Activated CD8-positive, alpha-beta memory T cell treated with anti-CD3 and anti-CD28 coated beads, Interleukin-2, amount 10 ng/mL, durations not matched to agents 7 days and 5 days (primary cell): ENCODE measurements at regions not wholly inside any gene's neighbourhood (a gene's known extent, or its start where the extent isn't known, plus 50 kb on each side); places are given as distances from the start of the nearest gene placed in this dataset.

Experiments
- ATAC-seq: fragments of 150-1000 bp; cut with Tn5 transposase; one replicate; pipeline ENCODE4 v1.10.0; 2021; ENCODE audit warnings: moderate library complexity
- CTCF ChIA-PET: fragments of 350-600 bp; sonication (Branson Sonifier 250); formaldehyde crosslinking; loops from one replicate; lab custom pipeline; 2021; ENCODE audit warnings: antibody characterized with exemption; lab: Charles Lee
- DNase-seq: peaks from one replicate; pipeline ENCODE4 v3.0.0-alpha.2; 2020
- H3K27ac Mint-ChIP-seq: one replicate; pipeline ENCODE4 v1.8.0; 2021; ENCODE audit warnings: mild to moderate bottlenecking, mixed read lengths
- H3K27me3 Mint-ChIP-seq: one replicate; pipeline ENCODE4 v1.8.0; 2021; ENCODE audit warnings: mixed read lengths
- H3K36me3 Mint-ChIP-seq: one replicate; pipeline ENCODE4 v1.8.0; 2021; ENCODE audit warnings: mild to moderate bottlenecking, mixed read lengths
- H3K4me1 Mint-ChIP-seq: one replicate; pipeline ENCODE4 v1.8.0; 2021; ENCODE audit warnings: mixed read lengths
- H3K4me3 Mint-ChIP-seq: one replicate; pipeline ENCODE4 v1.8.0; 2021; ENCODE audit warnings: mild to moderate bottlenecking, moderate library complexity, mixed read lengths
- H3K9me3 Mint-ChIP-seq: one replicate; pipeline ENCODE4 v1.8.0; 2022; ENCODE audit warnings: low read depth, mixed read lengths

- CTCF ChIA-PET: no interaction called here
Observed at GRCh38 chr16:17696616-17697015, 225.9 kb upstream of the XYLT1 start.

GRCh38 chr16:17692484-17692883 lies 221.7 kb upstream of the XYLT1 start:
- Mint-ChIP-seq H3K9me3 (no peaks in the 10 kb centered on the region), H3K27me3 (peaks cover 12% of the 10 kb centered on the region), H3K4me1 (no peaks in the 10 kb centered on the region), H3K4me3 (no peak overlapping the region), H3K27ac (no peak overlapping the region), H3K36me3 (no peaks in the 10 kb centered on the region)
- ATAC-seq (no peak), DNase-seq (no peak)
- CTCF ChIA-PET: no interaction called here

More at GRCh38 chr16:17696616-17697015, 225.9 kb upstream of the XYLT1 start:
- peaks cover 5% of the 10 kb centered on the region for H3K27me3 Mint-ChIP-seq
- DNase-seq (no peak), ATAC-seq (no peak)
- H3K4me1 Mint-ChIP-seq: no peaks in the 10 kb centered on the region
- no peaks in the 10 kb centered on the region for H3K9me3 Mint-ChIP-seq
- no peak overlapping the region for H3K4me3 Mint-ChIP-seq
- no peaks in the 10 kb centered on the region for H3K36me3 Mint-ChIP-seq
- no peak overlapping the region for H3K27ac Mint-ChIP-seq

- no peak overlapping the region for H3K4me3 Mint-ChIP-seq
- CTCF ChIA-PET: no interaction called here
- peaks cover 12% of the 10 kb centered on the region for H3K27me3 Mint-ChIP-seq
- ATAC-seq (no peak), DNase-seq (no peak)
- no peaks in the 10 kb centered on the region for H3K36me3 Mint-ChIP-seq
- H3K9me3 Mint-ChIP-seq: no peaks in the 10 kb centered on the region
- H3K4me1 Mint-ChIP-seq: no peaks in the 10 kb centered on the region
- H3K27ac Mint-ChIP-seq: no peak overlapping the region
Observed at GRCh38 chr16:17691899-17692176, 221.1 kb upstream of the XYLT1 start.

- CTCF ChIA-PET: no interaction called here
- peaks cover 12% of the 10 kb centered on the region for H3K27me3 Mint-ChIP-seq
- H3K36me3 Mint-ChIP-seq: no peaks in the 10 kb centered on the region
- H3K27ac Mint-ChIP-seq: no peak overlapping the region
- H3K9me3 Mint-ChIP-seq: no peaks in the 10 kb centered on the region
- DNase-seq: no peak
- no peak overlapping the region for H3K4me3 Mint-ChIP-seq
- H3K4me1 Mint-ChIP-seq: no peaks in the 10 kb centered on the region
- no peak for ATAC-seq
Observed at GRCh38 chr16:17691106-17691898, 220.5 kb upstream of the XYLT1 start.

GRCh38 chr16:17685447-17685846 lies 214.7 kb upstream of the XYLT1 start:
- no peaks in the 10 kb centered on the region for H3K36me3 Mint-ChIP-seq
- DNase-seq (no peak), ATAC-seq (no peak)
- H3K27me3 Mint-ChIP-seq: peaks cover 3% of the 10 kb centered on the region
- H3K4me3 Mint-ChIP-seq: no peak overlapping the region
- no peak overlapping the region for H3K27ac Mint-ChIP-seq
- H3K4me1 Mint-ChIP-seq: no peaks in the 10 kb centered on the region
- CTCF ChIA-PET: no interaction called here
- H3K9me3 Mint-ChIP-seq: no peaks in the 10 kb centered on the region

- H3K27ac Mint-ChIP-seq: no peak overlapping the region
- no peaks in the 10 kb centered on the region for H3K4me1 Mint-ChIP-seq
- DNase-seq (no peak), ATAC-seq (no peak)
- peaks cover 2% of the 10 kb centered on the region for H3K9me3 Mint-ChIP-seq
- no peaks in the 10 kb centered on the region for H3K36me3 Mint-ChIP-seq
- no peak overlapping the region for H3K4me3 Mint-ChIP-seq
- H3K27me3 Mint-ChIP-seq: no peaks in the 10 kb centered on the region
- CTCF ChIA-PET: no interaction called here
Observed at GRCh38 chr16:17683281-17683680, 212.5 kb upstream of the XYLT1 start.

- Mint-ChIP-seq H3K4me1 (no peaks in the 10 kb centered on the region), H3K36me3 (no peaks in the 10 kb centered on the region), H3K4me3 (no peak overlapping the region), H3K27ac (no peak overlapping the region), H3K9me3 (peaks cover 2% of the 10 kb centered on the region), H3K27me3 (peaks cover 5% of the 10 kb centered on the region)
- DNase-seq (no peak), ATAC-seq (no peak)
- CTCF ChIA-PET: no interaction called here
Observed at GRCh38 chr16:17676171-17676570, 205.4 kb upstream of the XYLT1 start.

- no peaks in the 10 kb centered on the region for H3K9me3 Mint-ChIP-seq
- H3K36me3 Mint-ChIP-seq: no peaks in the 10 kb centered on the region
- ATAC-seq (no peak), DNase-seq (no peak)
- CTCF ChIA-PET: no interaction called here
- no peak overlapping the region for H3K27ac Mint-ChIP-seq
- H3K4me1 Mint-ChIP-seq: no peaks in the 10 kb centered on the region
- no peak overlapping the region for H3K4me3 Mint-ChIP-seq
- peaks cover 3% of the 10 kb centered on the region for H3K27me3 Mint-ChIP-seq
Observed at GRCh38 chr16:17668386-17668785, 197.6 kb upstream of the XYLT1 start.

GRCh38 chr16:17666293-17666692 lies 195.5 kb upstream of the XYLT1 start:
- ATAC-seq (no peak), DNase-seq (no peak)
- Mint-ChIP-seq H3K9me3 (no peaks in the 10 kb centered on the region), H3K27me3 (no peaks in the 10 kb centered on the region), H3K36me3 (no peaks in the 10 kb centered on the region), H3K4me3 (no peak overlapping the region), H3K4me1 (no peaks in the 10 kb centered on the region), H3K27ac (no peak overlapping the region)
- CTCF ChIA-PET: no interaction called here

GRCh38 chr16:17658881-17659280 lies 188.1 kb upstream of the XYLT1 start:
- H3K27ac Mint-ChIP-seq: no peak overlapping the region
- no peaks in the 10 kb centered on the region for H3K9me3 Mint-ChIP-seq
- no peaks in the 10 kb centered on the region for H3K36me3 Mint-ChIP-seq
- no peak for DNase-seq
- CTCF ChIA-PET: no interaction called here
- H3K27me3 Mint-ChIP-seq: peaks cover 23% of the 10 kb centered on the region
- no peak for ATAC-seq
- no peak overlapping the region for H3K4me3 Mint-ChIP-seq
- H3K4me1 Mint-ChIP-seq: no peaks in the 10 kb centered on the region

GRCh38 chr16:17657045-17657444 lies 186.3 kb upstream of the XYLT1 start:
- Mint-ChIP-seq H3K4me1 (no peaks in the 10 kb centered on the region), H3K27ac (no peak overlapping the region), H3K4me3 (no peak overlapping the region), H3K9me3 (no peaks in the 10 kb centered on the region), H3K36me3 (no peaks in the 10 kb centered on the region), H3K27me3 (peaks cover 27% of the 10 kb centered on the region)
- CTCF ChIA-PET: no interaction called here
- ATAC-seq: no peak
- no peak for DNase-seq

- H3K4me3 Mint-ChIP-seq: no peak overlapping the region
- H3K4me1 Mint-ChIP-seq: no peaks in the 10 kb centered on the region
- H3K36me3 Mint-ChIP-seq: no peaks in the 10 kb centered on the region
- H3K27ac Mint-ChIP-seq: no peak overlapping the region
- peaks cover 27% of the 10 kb centered on the region for H3K27me3 Mint-ChIP-seq
- ATAC-seq: no peak
- DNase-seq: no peak
- CTCF ChIA-PET: no interaction called here
- H3K9me3 Mint-ChIP-seq: no peaks in the 10 kb centered on the region
Observed at GRCh38 chr16:17654571-17654970, 183.8 kb upstream of the XYLT1 start.

- CTCF ChIA-PET: no interaction called here
- Mint-ChIP-seq H3K27ac (no peak overlapping the region), H3K4me3 (no peak overlapping the region), H3K4me1 (no peaks in the 10 kb centered on the region), H3K36me3 (no peaks in the 10 kb centered on the region), H3K9me3 (no peaks in the 10 kb centered on the region), H3K27me3 (peaks cover 27% of the 10 kb centered on the region)
- no peak for DNase-seq
- no peak for ATAC-seq
Observed at GRCh38 chr16:17654142-17654541, 183.4 kb upstream of the XYLT1 start.

- H3K9me3 Mint-ChIP-seq: no peaks in the 10 kb centered on the region
- no peaks in the 10 kb centered on the region for H3K36me3 Mint-ChIP-seq
- no peak overlapping the region for H3K27ac Mint-ChIP-seq
- H3K4me1 Mint-ChIP-seq: no peaks in the 10 kb centered on the region
- ATAC-seq (no peak), DNase-seq (no peak)
- CTCF ChIA-PET: no interaction called here
- H3K27me3 Mint-ChIP-seq: peaks cover under 1% of the 10 kb centered on the region
- H3K4me3 Mint-ChIP-seq: no peak overlapping the region
Observed at GRCh38 chr16:17647879-17648872, 177.4 kb upstream of the XYLT1 start.
